ENCODE measurements at regions not wholly inside any gene's neighbourhood (a gene's known extent, or its start where the extent isn't known, plus 50 kb on each side); places are given as distances from the start of the nearest gene placed in this dataset.
"Not testable (repeated sequence)": the region's sequence is repeated elsewhere in the genome, so short reads cannot be mapped to it uniquely, and the experiment has no call there.

- not testable (repeated sequence) for H3K27me3 Mint-ChIP-seq (ENCODE audit: insufficient read depth, low read depth, poor library complexity); ATAC-seq; H3K27me3 ChIP-seq (ENCODE audit: insufficient read depth); H3F3A ChIP-seq (replicated peaks; ENCODE audit: low read depth); H3K9me2 ChIP-seq (ENCODE audit: insufficient read depth); H3K4me1 Mint-ChIP-seq; H3K79me2 ChIP-seq (replicated peaks; ENCODE audit: insufficient read depth); H2AFZ ChIP-seq; H3K4me3 ChIP-seq; H3K27ac Mint-ChIP-seq; H3K4me1 ChIP-seq (ENCODE audit: insufficient read depth); H3K36me3 ChIP-seq (ENCODE audit: insufficient read depth); H3K27ac ChIP-seq (ENCODE audit: low read depth); H3K4me2 ChIP-seq; H3K4me3 Mint-ChIP-seq; DNase-seq (ENCODE audit: low spot score); H3K36me3 Mint-ChIP-seq (ENCODE audit: low read depth); H4K20me1 ChIP-seq (replicated peaks; ENCODE audit: insufficient read depth)
- peaks cover 20% of the 10 kb centered on the region for H3K9me3 Mint-ChIP-seq
Observed at GRCh38 chr2:91549316-91549715, 2857.8 kb downstream of the RPIA start.

GRCh38 chr2:91558234-91558633 is 2866.8 kb downstream of the RPIA start:
- not testable (repeated sequence) for H3K36me3 ChIP-seq (ENCODE audit: insufficient read depth); H3K4me3 ChIP-seq; H3K4me1 Mint-ChIP-seq; H3K27ac ChIP-seq (ENCODE audit: low read depth); H3K27ac Mint-ChIP-seq; H3K4me3 Mint-ChIP-seq; H3K27me3 ChIP-seq (ENCODE audit: insufficient read depth); H4K20me1 ChIP-seq (replicated peaks; ENCODE audit: insufficient read depth); H3K9me2 ChIP-seq (ENCODE audit: insufficient read depth); ATAC-seq; H3K79me2 ChIP-seq (replicated peaks; ENCODE audit: insufficient read depth); H3F3A ChIP-seq (replicated peaks; ENCODE audit: low read depth); H2AFZ ChIP-seq; DNase-seq (ENCODE audit: low spot score); H3K4me1 ChIP-seq (ENCODE audit: insufficient read depth); H3K4me2 ChIP-seq
- Mint-ChIP-seq H3K27me3 (ENCODE audit: insufficient read depth, low read depth, poor library complexity) (peaks cover 11% of the 10 kb centered on the region), H3K36me3 (ENCODE audit: low read depth) (peaks cover 22% of the 10 kb centered on the region), H3K9me3 (peaks cover 37% of the 10 kb centered on the region)

- not testable (repeated sequence) for H3K9me2 ChIP-seq (ENCODE audit: insufficient read depth); H3K4me1 Mint-ChIP-seq; H4K20me1 ChIP-seq (replicated peaks; ENCODE audit: insufficient read depth); H3K36me3 ChIP-seq (ENCODE audit: insufficient read depth); H3K27me3 ChIP-seq (ENCODE audit: insufficient read depth); DNase-seq (ENCODE audit: low spot score); H3K4me3 Mint-ChIP-seq; H3K4me1 ChIP-seq (ENCODE audit: insufficient read depth); H3F3A ChIP-seq (replicated peaks; ENCODE audit: low read depth); H3K4me3 ChIP-seq; ATAC-seq; H3K27ac Mint-ChIP-seq; H3K27ac ChIP-seq (ENCODE audit: low read depth); H2AFZ ChIP-seq; H3K79me2 ChIP-seq (replicated peaks; ENCODE audit: insufficient read depth); H3K4me2 ChIP-seq
- Mint-ChIP-seq H3K36me3 (ENCODE audit: low read depth) (peaks cover 22% of the 10 kb centered on the region), H3K27me3 (ENCODE audit: insufficient read depth, low read depth, poor library complexity) (peaks cover 11% of the 10 kb centered on the region), H3K9me3 (peaks cover 37% of the 10 kb centered on the region)
Observed at GRCh38 chr2:91559269-91559668, 2867.8 kb downstream of the RPIA start.

DNA sequence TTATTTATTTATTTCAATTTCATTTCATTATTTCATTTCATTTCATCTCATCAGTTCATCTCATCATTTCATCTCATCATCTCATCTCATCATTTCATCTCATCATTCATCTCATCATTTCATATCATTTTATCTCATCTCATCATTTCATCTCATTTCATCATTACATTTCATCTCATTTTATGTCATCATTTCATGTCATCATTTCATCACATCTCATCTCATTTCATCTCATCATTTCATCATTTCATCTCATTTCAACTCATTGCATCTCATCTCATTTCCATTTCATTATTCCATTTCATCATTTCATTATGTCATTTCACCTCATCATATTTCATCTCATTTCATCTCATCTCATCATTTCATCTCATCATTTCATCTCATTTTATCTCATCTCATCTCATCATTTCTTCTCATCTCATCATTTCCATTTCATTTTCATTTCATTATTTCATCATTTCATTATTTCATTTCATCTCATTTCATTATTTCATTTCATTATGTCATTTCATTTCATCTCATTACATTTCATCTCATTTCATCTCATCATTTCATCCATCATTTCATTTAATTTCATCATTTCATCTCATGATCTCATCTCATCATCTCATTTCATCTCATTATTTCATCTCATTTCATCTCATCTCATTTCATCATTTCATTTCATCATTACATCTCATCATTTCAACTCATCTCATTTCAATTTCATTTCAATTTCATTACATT is 2868.6 kb downstream of the RPIA start:
- H3K4me1 ChIP-seq (ENCODE audit: insufficient read depth); H3K9me2 ChIP-seq (ENCODE audit: insufficient read depth); H3F3A ChIP-seq (replicated peaks; ENCODE audit: low read depth); ATAC-seq; H3K4me2 ChIP-seq; H3K79me2 ChIP-seq (replicated peaks; ENCODE audit: insufficient read depth); DNase-seq (ENCODE audit: low spot score); H3K27me3 ChIP-seq (ENCODE audit: insufficient read depth); H4K20me1 ChIP-seq (replicated peaks; ENCODE audit: insufficient read depth); H3K36me3 ChIP-seq (ENCODE audit: insufficient read depth); H3K4me3 Mint-ChIP-seq; H3K4me1 Mint-ChIP-seq; H2AFZ ChIP-seq; H3K4me3 ChIP-seq; H3K27ac ChIP-seq (ENCODE audit: low read depth); H3K27ac Mint-ChIP-seq: not testable (repeated sequence)
- Mint-ChIP-seq H3K9me3 (peaks cover 38% of the 10 kb centered on the region), H3K36me3 (ENCODE audit: low read depth) (peaks cover 22% of the 10 kb centered on the region), H3K27me3 (ENCODE audit: insufficient read depth, low read depth, poor library complexity) (peaks cover 11% of the 10 kb centered on the region)

GRCh38 chr2:91562184-91562583 is 2870.7 kb downstream of the RPIA start:
- H3K36me3 Mint-ChIP-seq (ENCODE audit: low read depth) = peaks cover 25% of the 10 kb centered on the region
- not testable (repeated sequence) for H3K79me2 ChIP-seq (replicated peaks; ENCODE audit: insufficient read depth); H3K27ac Mint-ChIP-seq; H3K4me1 ChIP-seq (ENCODE audit: insufficient read depth); H3K9me2 ChIP-seq (ENCODE audit: insufficient read depth); H3K4me3 ChIP-seq; H2AFZ ChIP-seq; H4K20me1 ChIP-seq (replicated peaks; ENCODE audit: insufficient read depth); H3K4me1 Mint-ChIP-seq; H3K36me3 ChIP-seq (ENCODE audit: insufficient read depth); DNase-seq (ENCODE audit: low spot score); H3K27ac ChIP-seq (ENCODE audit: low read depth); H3K27me3 ChIP-seq (ENCODE audit: insufficient read depth); ATAC-seq; H3K4me3 Mint-ChIP-seq; H3K4me2 ChIP-seq; H3F3A ChIP-seq (replicated peaks; ENCODE audit: low read depth)
- peaks cover 11% of the 10 kb centered on the region for H3K27me3 Mint-ChIP-seq (ENCODE audit: insufficient read depth, low read depth, poor library complexity)
- peaks cover 44% of the 10 kb centered on the region for H3K9me3 Mint-ChIP-seq

- not testable (repeated sequence) for H3K27me3 Mint-ChIP-seq (ENCODE audit: insufficient read depth, low read depth, poor library complexity); H3K27ac Mint-ChIP-seq; H3K4me3 Mint-ChIP-seq; H3K4me1 Mint-ChIP-seq; ATAC-seq; H3K9me2 ChIP-seq (ENCODE audit: insufficient read depth); H3K36me3 ChIP-seq (ENCODE audit: insufficient read depth); H3K4me1 ChIP-seq (ENCODE audit: insufficient read depth); H3K27me3 ChIP-seq (ENCODE audit: insufficient read depth); H2AFZ ChIP-seq; H3K79me2 ChIP-seq (replicated peaks; ENCODE audit: insufficient read depth); H4K20me1 ChIP-seq (replicated peaks; ENCODE audit: insufficient read depth); DNase-seq (ENCODE audit: low spot score); H3F3A ChIP-seq (replicated peaks; ENCODE audit: low read depth); H3K4me3 ChIP-seq; H3K27ac ChIP-seq (ENCODE audit: low read depth); H3K4me2 ChIP-seq
- peaks cover 39% of the 10 kb centered on the region for H3K9me3 Mint-ChIP-seq
- H3K36me3 Mint-ChIP-seq (ENCODE audit: low read depth) = peaks cover 15% of the 10 kb centered on the region
Observed at GRCh38 chr2:91564700-91565099, 2873.2 kb downstream of the RPIA start.

All from GM23338 (cell line).